Epithelial cell of proximal tubule (primary cell): ENCODE measurements at regions not wholly inside any gene's neighbourhood (a gene's known extent, or its start where the extent isn't known, plus 50 kb on each side); places are given as distances from the start of the nearest gene placed in this dataset.

Experiments used
- DNase-seq: peaks from one replicate; pipeline ENCODE4 v3.0.0-alpha.2; 2011; ENCODE audit warnings: low read depth
- H3K4me3 ChIP-seq: 2 replicates; pipeline ENCODE4 v1.5.1; 2011; ENCODE audit warnings: low read depth, mild to moderate bottlenecking, low read length
- CTCF ChIP-seq: conservative IDR thresholded peaks from 2 replicates; pipeline ENCODE4 v1.5.1; 2012; ENCODE audit warnings: low read depth, mild to moderate bottlenecking, low read length

DNA sequence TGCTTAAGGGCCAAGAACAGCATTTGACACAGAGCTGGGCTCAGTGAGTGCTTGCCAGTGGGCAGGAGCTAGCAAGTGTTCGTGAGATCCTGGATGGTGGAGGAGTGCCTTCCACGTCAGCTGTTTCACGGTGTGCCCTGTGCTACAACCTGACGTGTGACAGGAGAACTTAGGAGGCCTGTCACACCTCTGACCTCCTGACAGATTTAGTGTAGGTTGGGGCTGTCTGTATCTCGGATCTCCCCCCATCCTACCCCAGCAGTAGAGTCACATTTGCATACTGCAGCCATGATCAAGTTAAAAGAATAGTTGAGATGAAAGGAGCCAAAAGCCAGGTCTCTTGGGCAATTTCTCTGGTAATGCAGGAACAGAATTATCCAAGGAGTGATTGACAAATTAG is 200.8 kb upstream of the CHD6 start:
- no peak for TF ChIP-seq CTCF
- no peak overlapping the region for H3K4me3 ChIP-seq
- no peak for DNase-seq

- H3K4me3 ChIP-seq, result no peak overlapping the region
- no peak for TF ChIP-seq CTCF
- no peak for DNase-seq
Measured at GRCh38 chr20:41818369-41818768, 200.2 kb upstream of the CHD6 start.

DNA sequence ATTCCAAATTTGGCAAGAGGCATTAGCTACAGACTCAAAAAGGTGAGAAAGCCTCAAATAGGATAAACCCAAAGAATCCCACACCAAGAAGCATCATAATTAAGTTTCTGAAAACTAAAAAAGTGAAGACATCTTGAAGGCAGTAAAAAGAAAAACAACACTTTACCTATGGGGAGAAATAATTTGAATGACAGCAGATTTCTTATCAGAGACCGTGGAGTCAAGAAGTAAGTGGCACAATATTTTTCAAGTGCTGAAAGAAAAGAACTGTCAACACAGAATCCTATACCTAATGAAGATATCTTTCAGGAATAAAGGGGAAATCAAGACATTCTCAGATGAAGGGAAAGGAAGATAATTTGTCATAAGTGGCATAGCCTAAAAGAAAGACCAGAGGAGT is 193.3 kb upstream of the CHD6 start:
- no peak for TF ChIP-seq CTCF
- no peak overlapping the region for H3K4me3 ChIP-seq
- no peak for DNase-seq

DNA sequence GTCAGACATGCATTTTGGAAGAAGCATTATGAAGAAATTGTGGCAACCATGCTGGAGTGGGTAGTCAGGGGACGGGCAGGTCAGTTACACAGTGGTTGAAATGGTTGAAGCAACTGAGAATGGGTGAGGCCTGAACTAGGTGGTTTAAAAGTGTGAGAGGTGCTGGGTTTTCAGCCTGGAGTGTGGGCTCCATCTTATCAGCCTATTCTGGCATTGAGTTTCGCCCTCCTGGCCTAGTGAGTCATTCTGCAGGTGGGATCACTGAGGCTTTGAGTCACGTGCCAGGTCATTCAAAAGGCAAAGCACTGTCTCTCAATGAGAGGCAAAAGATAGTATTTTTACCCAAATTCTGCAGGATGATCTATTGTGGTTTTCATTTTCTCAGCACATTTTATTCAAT is 181.9 kb upstream of the CHD6 start:
- TF ChIP-seq CTCF, result no peak
- DNase-seq, result no peak
- H3K4me3 ChIP-seq, result no peak overlapping the region

GRCh38 chr20:41798930-41799502 is 180.8 kb upstream of the CHD6 start:
- DNase-seq, result no peak
- no peak overlapping the region for H3K4me3 ChIP-seq
- TF ChIP-seq CTCF, result no peak

- no peak for TF ChIP-seq CTCF
- DNase-seq, result no peak
- H3K4me3 ChIP-seq, result no peak overlapping the region
Measured at GRCh38 chr20:41786158-41786557, 168.0 kb upstream of the CHD6 start.

DNA sequence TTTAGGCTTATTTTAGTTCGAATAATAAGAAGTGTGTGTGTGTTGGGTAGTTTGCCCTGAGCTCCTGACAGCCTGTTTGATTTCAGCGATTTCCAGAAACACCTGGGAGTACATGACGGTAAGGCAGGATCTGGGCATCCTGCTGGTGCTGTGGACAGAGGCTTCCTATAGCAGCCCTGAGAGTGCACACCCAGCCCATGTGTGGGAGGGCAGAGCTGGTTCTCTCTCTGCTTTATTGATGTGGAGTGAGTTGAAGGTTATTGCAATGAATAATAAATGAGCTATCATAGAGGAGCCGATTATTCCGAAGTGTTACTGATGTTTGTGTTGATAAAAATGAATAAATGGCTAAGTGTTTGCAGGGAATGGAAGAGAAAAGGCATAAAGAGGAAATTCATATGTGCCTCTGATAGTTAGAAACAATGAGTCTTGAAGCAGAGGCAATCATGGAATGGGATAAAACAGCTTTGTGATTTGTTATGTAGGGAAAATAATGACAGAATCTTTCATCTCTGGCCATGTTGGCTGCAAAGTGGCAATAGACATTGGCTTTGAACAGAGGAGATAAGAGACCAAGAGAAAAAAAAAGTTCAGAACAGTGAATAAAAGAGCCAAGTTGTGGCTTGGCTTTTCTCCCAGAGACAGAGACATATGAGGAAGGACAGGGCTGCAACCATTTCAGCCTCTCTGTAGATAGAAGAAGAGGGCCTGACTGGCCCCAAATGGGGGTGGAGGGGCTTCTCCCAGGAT is 166.2 kb upstream of the CHD6 start:
- no peak overlapping the region for H3K4me3 ChIP-seq
- DNase-seq, result no peak
- no peak for TF ChIP-seq CTCF
